ENCODE measurements at regions not wholly inside any gene's neighbourhood (a gene's known extent, or its start where the extent isn't known, plus 50 kb on each side); places are given as distances from the start of the nearest gene placed in this dataset.

DNA sequence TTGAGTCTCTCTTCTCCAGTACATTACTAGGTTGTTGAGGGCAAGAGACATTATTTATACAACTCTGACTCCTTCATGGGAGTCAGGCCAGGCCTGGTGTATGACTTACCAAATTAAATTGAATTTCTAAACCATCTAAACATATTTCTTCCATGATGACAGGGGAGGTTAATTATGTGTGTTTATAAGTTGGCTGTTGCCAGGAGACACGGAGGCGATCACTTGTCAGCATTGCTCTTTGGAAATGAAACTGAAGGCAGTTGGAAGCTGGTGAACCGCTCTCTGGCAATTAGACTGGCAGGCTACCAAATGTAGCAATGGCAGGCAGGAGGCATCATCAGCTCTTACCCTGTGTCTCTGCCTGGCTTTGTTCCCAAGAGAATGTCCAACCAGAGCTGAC is 241.4 kb downstream of the KCNS3 start:
- Mint-ChIP-seq H3K36me3 (ENCODE audit: low read depth) (no peaks in the 10 kb centered on the region), H3K9me3 (0 out of 3 replicates have a peak, but pooled peaks cover 3% of the 10 kb centered on the region), H3K27ac (no peak overlapping the region), H3K4me1 (no peaks in the 10 kb centered on the region), H3K27me3 (ENCODE audit: insufficient read depth, low read depth, poor library complexity) (no peaks in the 10 kb centered on the region), H3K4me3 (no peak overlapping the region)
- H3K4me2 ChIP-seq, result no peak overlapping the region
- H3K36me3 ChIP-seq (ENCODE audit: insufficient read depth), result no peaks in the 10 kb centered on the region
- ATAC-seq, result no peak
- H2AFZ ChIP-seq, result no peak overlapping the region
- H4K20me1 ChIP-seq (replicated peaks; ENCODE audit: insufficient read depth), result no peaks in the 10 kb centered on the region
- H3K4me1 ChIP-seq (ENCODE audit: insufficient read depth), result no peaks in the 10 kb centered on the region
- no peak overlapping the region for H3K27ac ChIP-seq (ENCODE audit: low read depth)
- H3K27me3 ChIP-seq (ENCODE audit: insufficient read depth), result no peaks in the 10 kb centered on the region
- H3F3A ChIP-seq (replicated peaks; ENCODE audit: low read depth), result no peaks in the 10 kb centered on the region
- DNase-seq (ENCODE audit: low spot score), result no peak
- no peak overlapping the region for H3K4me3 ChIP-seq
- TF ChIP-seq EZH2phosphoT487 (IDR thresholded peaks at IDR 0.05; ENCODE audit: unreplicated experiment), result no peak
- no peak for TF ChIP-seq ZNF331 (CRISPR knock-in tag; IDR thresholded peaks at IDR 0.05; ENCODE audit: low read depth)
- no peak for TF ChIP-seq ZNF462 (CRISPR knock-in tag; IDR thresholded peaks at IDR 0.05)
- no peak for TF ChIP-seq NANOG (IDR thresholded peaks at IDR 0.05; ENCODE audit: borderline replicate concordance)
- TF ChIP-seq CREB1 (CRISPR knock-in tag; IDR thresholded peaks at IDR 0.05; ENCODE audit: low read depth), result no peak
- TF ChIP-seq, protein P1, sequence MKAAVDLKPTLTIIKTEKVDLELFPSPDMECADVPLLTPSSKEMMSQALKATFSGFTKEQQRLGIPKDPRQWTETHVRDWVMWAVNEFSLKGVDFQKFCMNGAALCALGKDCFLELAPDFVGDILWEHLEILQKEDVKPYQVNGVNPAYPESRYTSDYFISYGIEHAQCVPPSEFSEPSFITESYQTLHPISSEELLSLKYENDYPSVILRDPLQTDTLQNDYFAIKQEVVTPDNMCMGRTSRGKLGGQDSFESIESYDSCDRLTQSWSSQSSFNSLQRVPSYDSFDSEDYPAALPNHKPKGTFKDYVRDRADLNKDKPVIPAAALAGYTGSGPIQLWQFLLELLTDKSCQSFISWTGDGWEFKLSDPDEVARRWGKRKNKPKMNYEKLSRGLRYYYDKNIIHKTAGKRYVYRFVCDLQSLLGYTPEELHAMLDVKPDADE (IDR thresholded peaks at IDR 0.05), result no peak
- TF ChIP-seq ZNF114 (CRISPR knock-in tag; IDR thresholded peaks at IDR 0.05), result no peak
- no peak for TF ChIP-seq JUNB (IDR thresholded peaks at IDR 0.05; ENCODE audit: unreplicated experiment)
- TF ChIP-seq EZH2 (IDR thresholded peaks at IDR 0.05; ENCODE audit: low read depth, unreplicated experiment), result no peak
- TF ChIP-seq CTCF (conservative IDR thresholded peaks at IDR 0.05; ENCODE audit: low read depth in 2 of 2), result no peak
- no peak for TF ChIP-seq STAT1 (IDR thresholded peaks at IDR 0.05; ENCODE audit: unreplicated experiment)
- TF ChIP-seq, protein P2, sequence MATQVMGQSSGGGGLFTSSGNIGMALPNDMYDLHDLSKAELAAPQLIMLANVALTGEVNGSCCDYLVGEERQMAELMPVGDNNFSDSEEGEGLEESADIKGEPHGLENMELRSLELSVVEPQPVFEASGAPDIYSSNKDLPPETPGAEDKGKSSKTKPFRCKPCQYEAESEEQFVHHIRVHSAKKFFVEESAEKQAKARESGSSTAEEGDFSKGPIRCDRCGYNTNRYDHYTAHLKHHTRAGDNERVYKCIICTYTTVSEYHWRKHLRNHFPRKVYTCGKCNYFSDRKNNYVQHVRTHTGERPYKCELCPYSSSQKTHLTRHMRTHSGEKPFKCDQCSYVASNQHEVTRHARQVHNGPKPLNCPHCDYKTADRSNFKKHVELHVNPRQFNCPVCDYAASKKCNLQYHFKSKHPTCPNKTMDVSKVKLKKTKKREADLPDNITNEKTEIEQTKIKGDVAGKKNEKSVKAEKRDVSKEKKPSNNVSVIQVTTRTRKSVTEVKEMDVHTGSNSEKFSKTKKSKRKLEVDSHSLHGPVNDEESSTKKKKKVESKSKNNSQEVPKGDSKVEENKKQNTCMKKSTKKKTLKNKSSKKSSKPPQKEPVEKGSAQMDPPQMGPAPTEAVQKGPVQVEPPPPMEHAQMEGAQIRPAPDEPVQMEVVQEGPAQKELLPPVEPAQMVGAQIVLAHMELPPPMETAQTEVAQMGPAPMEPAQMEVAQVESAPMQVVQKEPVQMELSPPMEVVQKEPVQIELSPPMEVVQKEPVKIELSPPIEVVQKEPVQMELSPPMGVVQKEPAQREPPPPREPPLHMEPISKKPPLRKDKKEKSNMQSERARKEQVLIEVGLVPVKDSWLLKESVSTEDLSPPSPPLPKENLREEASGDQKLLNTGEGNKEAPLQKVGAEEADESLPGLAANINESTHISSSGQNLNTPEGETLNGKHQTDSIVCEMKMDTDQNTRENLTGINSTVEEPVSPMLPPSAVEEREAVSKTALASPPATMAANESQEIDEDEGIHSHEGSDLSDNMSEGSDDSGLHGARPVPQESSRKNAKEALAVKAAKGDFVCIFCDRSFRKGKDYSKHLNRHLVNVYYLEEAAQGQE (IDR thresholded peaks at IDR 0.05; ENCODE audit: unreplicated experiment), result no peak
- no peak for TF ChIP-seq POLR2AphosphoS5 (IDR thresholded peaks at IDR 0.05; ENCODE audit: low read depth)
- no peaks in the 10 kb centered on the region for H3K79me2 ChIP-seq (replicated peaks; ENCODE audit: insufficient read depth)
- H3K9me2 ChIP-seq (ENCODE audit: insufficient read depth), result no peaks in the 10 kb centered on the region
